ENCODE measurements at regions not wholly inside any gene's neighbourhood (a gene's known extent, or its start where the extent isn't known, plus 50 kb on each side); places are given as distances from the start of the nearest gene placed in this dataset.

GRCh38 chr4:58274553-58274952 is 1164.4 kb upstream of the IGFBP7 start:
- in situ Hi-C loops (cut with HindIII; ENCODE audit: low sequenced_read_pairs) = no loop called here
- no peak for DNase-seq (ENCODE audit: low read depth)
- no peak for TF ChIP-seq CTCF (IDR thresholded peaks at IDR 0.05; ENCODE audit: low read depth, low read length, missing control alignments)
- no peak overlapping the region for H3K4me3 ChIP-seq (ENCODE audit: low read depth, low read length)

GRCh38 chr4:58272311-58272710 is 1162.1 kb upstream of the IGFBP7 start:
- H3K4me3 ChIP-seq (ENCODE audit: low read depth, low read length) = no peak overlapping the region
- TF ChIP-seq CTCF (IDR thresholded peaks at IDR 0.05; ENCODE audit: low read depth, low read length, missing control alignments) = no peak
- no peak for DNase-seq (ENCODE audit: low read depth)
- in situ Hi-C loops (cut with HindIII; ENCODE audit: low sequenced_read_pairs) = no loop called here

GRCh38 chr4:58265734-58266133 is 1155.5 kb upstream of the IGFBP7 start:
- no peak overlapping the region for H3K4me3 ChIP-seq (ENCODE audit: low read depth, low read length)
- no peak for TF ChIP-seq CTCF (IDR thresholded peaks at IDR 0.05; ENCODE audit: low read depth, low read length, missing control alignments)
- in situ Hi-C loops (cut with HindIII; ENCODE audit: low sequenced_read_pairs) = no loop called here
- no peak for DNase-seq (ENCODE audit: low read depth)

- no peak overlapping the region for H3K4me3 ChIP-seq (ENCODE audit: low read depth, low read length)
- in situ Hi-C loops (cut with HindIII; ENCODE audit: low sequenced_read_pairs) = no loop called here
- no peak for DNase-seq (ENCODE audit: low read depth)
- TF ChIP-seq CTCF (IDR thresholded peaks at IDR 0.05; ENCODE audit: low read depth, low read length, missing control alignments) = no peak
These were observed 1151.3 kb upstream of the IGFBP7 start for GRCh38 chr4:58261526-58261925.

- H3K4me3 ChIP-seq (ENCODE audit: low read depth, low read length) = no peak overlapping the region
- DNase-seq (ENCODE audit: low read depth) = no peak
- in situ Hi-C loops (cut with HindIII; ENCODE audit: low sequenced_read_pairs) = no loop called here
- TF ChIP-seq CTCF (IDR thresholded peaks at IDR 0.05; ENCODE audit: low read depth, low read length, missing control alignments) = no peak
These were observed 1144.1 kb upstream of the IGFBP7 start for GRCh38 chr4:58254291-58254690.

- TF ChIP-seq CTCF (IDR thresholded peaks at IDR 0.05; ENCODE audit: low read depth, low read length, missing control alignments) = no peak
- DNase-seq (ENCODE audit: low read depth) = no peak
- in situ Hi-C loops (cut with HindIII; ENCODE audit: low sequenced_read_pairs) = no loop called here
- H3K4me3 ChIP-seq (ENCODE audit: low read depth, low read length) = no peak overlapping the region
These were observed 1142.5 kb upstream of the IGFBP7 start for GRCh38 chr4:58252656-58253055.

GRCh38 chr4:58247792-58248191 is 1137.6 kb upstream of the IGFBP7 start:
- in situ Hi-C loops (cut with HindIII; ENCODE audit: low sequenced_read_pairs) = no loop called here
- no peak for TF ChIP-seq CTCF (IDR thresholded peaks at IDR 0.05; ENCODE audit: low read depth, low read length, missing control alignments)
- H3K4me3 ChIP-seq (ENCODE audit: low read depth, low read length) = no peak overlapping the region
- DNase-seq (ENCODE audit: low read depth) = no peak
